ENCODE measurements at regions not wholly inside any gene's neighbourhood (a gene's known extent, or its start where the extent isn't known, plus 50 kb on each side); places are given as distances from the start of the nearest gene placed in this dataset.

DNA sequence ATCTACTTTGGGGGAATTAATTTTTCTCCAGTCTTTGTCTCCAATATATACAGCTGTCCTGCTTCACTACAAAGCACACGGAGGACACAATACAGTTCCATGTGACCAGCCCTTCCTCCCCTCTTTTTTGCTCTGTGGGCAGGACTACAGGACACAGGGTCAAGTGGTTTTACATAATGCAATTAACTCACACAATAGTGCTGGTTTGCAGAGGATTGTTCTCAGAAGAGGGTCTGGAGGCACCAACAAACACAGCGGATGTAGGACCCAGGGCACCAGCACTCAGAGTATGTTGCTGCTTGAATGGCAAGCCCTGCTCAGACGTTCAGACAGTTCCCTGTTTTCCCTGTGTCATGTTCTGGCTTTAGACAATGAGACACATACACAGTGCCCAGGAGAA is 52.0 kb upstream of the NPTX2 start:
- Histone ChIP-seq H3K36me3 (ENCODE audit: control insufficient read depth, insufficient read depth, low read length) (no peaks in the 10 kb centered on the region), H3K4me2 (ENCODE audit: low read length) (no peak overlapping the region), H2BK120ac (ENCODE audit: low read depth, low read length) (no peak overlapping the region), H3K9ac (ENCODE audit: low read length) (no peak overlapping the region), H2BK15ac (replicated peaks; ENCODE audit: low read depth) (no peak overlapping the region), H3K27me3 (ENCODE audit: insufficient read depth, low read length, poor library complexity) (no peaks in the 10 kb centered on the region), H4K8ac (ENCODE audit: low read depth, low read length) (no peak overlapping the region), H3K4me3 (ENCODE audit: low read length) (no peak overlapping the region), H3K79me1 (ENCODE audit: low read length) (no peaks in the 10 kb centered on the region), H2AK5ac (ENCODE audit: low read length) (no peak overlapping the region), H3K4me1 (ENCODE audit: control insufficient read depth, low read depth, low read length) (no peaks in the 10 kb centered on the region), H3K4ac (ENCODE audit: low read depth, low read length) (no peak overlapping the region), H3K56ac (ENCODE audit: low read length) (no peak overlapping the region), H2BK5ac (ENCODE audit: low read length) (no peak overlapping the region), H3K79me2 (ENCODE audit: control insufficient read depth, insufficient read depth, low read length) (no peaks in the 10 kb centered on the region), H4K5ac (ENCODE audit: low read length) (no peak overlapping the region), H3K18ac (ENCODE audit: low read length) (no peak overlapping the region), H3K27ac (ENCODE audit: low read depth, low read length) (no peak overlapping the region), H3K23ac (ENCODE audit: low read length) (no peak overlapping the region)
- no peak for DNase-seq
- WGBS (ENCODE audit: extremely low coverage, insufficient coverage, low lambda C conversion rate), result no CpG with 5 or more reads among the region's 3 CpGs

DNA sequence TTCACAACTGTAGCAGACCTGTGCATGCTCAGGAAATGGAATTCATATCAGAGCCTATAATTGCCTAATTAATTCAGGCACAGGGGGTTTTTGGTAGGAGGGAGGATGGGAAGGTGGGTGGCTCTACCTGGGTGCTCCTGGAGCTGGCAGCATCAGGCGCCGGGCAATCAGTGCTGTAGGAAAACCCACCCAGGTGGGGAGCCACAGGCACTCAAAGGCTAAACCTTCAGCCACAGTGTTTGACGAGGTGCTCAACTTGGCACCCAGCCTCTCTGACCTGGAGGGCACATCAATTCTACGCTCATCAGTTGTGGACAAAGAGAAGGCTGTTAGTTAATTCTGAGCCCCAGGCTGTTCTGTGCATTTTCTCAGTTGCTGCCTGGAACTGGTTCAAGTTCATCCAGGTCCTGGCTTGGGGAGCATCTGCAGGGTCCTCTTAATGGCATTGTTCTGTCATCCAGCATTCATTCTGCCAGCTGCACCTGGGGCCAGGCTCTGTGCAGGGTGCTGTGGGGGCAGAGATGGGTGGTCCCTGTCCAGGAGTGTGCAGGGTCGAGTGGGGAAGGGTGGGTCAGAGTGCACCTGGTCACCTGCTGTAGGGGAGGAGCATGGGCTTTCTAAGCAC is 54.1 kb upstream of the NPTX2 start:
- H3K23ac ChIP-seq (ENCODE audit: low read length), result no peak overlapping the region
- no peaks in the 10 kb centered on the region for H3K36me3 ChIP-seq (ENCODE audit: control insufficient read depth, insufficient read depth, low read length)
- no peak overlapping the region for H4K8ac ChIP-seq (ENCODE audit: low read depth, low read length)
- no peaks in the 10 kb centered on the region for H3K27me3 ChIP-seq (ENCODE audit: insufficient read depth, low read length, poor library complexity)
- H3K4me1 ChIP-seq (ENCODE audit: control insufficient read depth, low read depth, low read length), result no peaks in the 10 kb centered on the region
- no peak overlapping the region for H3K4me3 ChIP-seq (ENCODE audit: low read length)
- no peak overlapping the region for H3K4me2 ChIP-seq (ENCODE audit: low read length)
- no peak overlapping the region for H3K56ac ChIP-seq (ENCODE audit: low read length)
- H2AK5ac ChIP-seq (ENCODE audit: low read length), result no peak overlapping the region
- no peak for DNase-seq
- no peak overlapping the region for H3K4ac ChIP-seq (ENCODE audit: low read depth, low read length)
- H2BK15ac ChIP-seq (replicated peaks; ENCODE audit: low read depth), result no peak overlapping the region
- no peaks in the 10 kb centered on the region for H3K79me1 ChIP-seq (ENCODE audit: low read length)
- H2BK5ac ChIP-seq (ENCODE audit: low read length), result no peak overlapping the region
- no peaks in the 10 kb centered on the region for H3K79me2 ChIP-seq (ENCODE audit: control insufficient read depth, insufficient read depth, low read length)
- H3K18ac ChIP-seq (ENCODE audit: low read length), result no peak overlapping the region
- no peak overlapping the region for H4K5ac ChIP-seq (ENCODE audit: low read length)
- no peak overlapping the region for H3K27ac ChIP-seq (ENCODE audit: low read depth, low read length)
- no CpG with 5 or more reads among the region's 5 CpGs for WGBS (ENCODE audit: extremely low coverage, insufficient coverage, low lambda C conversion rate)
- H2BK120ac ChIP-seq (ENCODE audit: low read depth, low read length), result no peak overlapping the region
- H3K9ac ChIP-seq (ENCODE audit: low read length), result no peak overlapping the region

- no peak overlapping the region for H3K4ac ChIP-seq (ENCODE audit: low read depth, low read length)
- H3K36me3 ChIP-seq (ENCODE audit: control insufficient read depth, insufficient read depth, low read length), result no peaks in the 10 kb centered on the region
- H3K4me2 ChIP-seq (ENCODE audit: low read length), result no peak overlapping the region
- H2AK5ac ChIP-seq (ENCODE audit: low read length), result no peak overlapping the region
- no peaks in the 10 kb centered on the region for H3K4me1 ChIP-seq (ENCODE audit: control insufficient read depth, low read depth, low read length)
- H3K27ac ChIP-seq (ENCODE audit: low read depth, low read length), result no peak overlapping the region
- H3K79me2 ChIP-seq (ENCODE audit: control insufficient read depth, insufficient read depth, low read length), result no peaks in the 10 kb centered on the region
- no peaks in the 10 kb centered on the region for H3K79me1 ChIP-seq (ENCODE audit: low read length)
- no peak overlapping the region for H3K18ac ChIP-seq (ENCODE audit: low read length)
- H3K27me3 ChIP-seq (ENCODE audit: insufficient read depth, low read length, poor library complexity), result no peaks in the 10 kb centered on the region
- H2BK120ac ChIP-seq (ENCODE audit: low read depth, low read length), result no peak overlapping the region
- no peak overlapping the region for H3K9ac ChIP-seq (ENCODE audit: low read length)
- H3K56ac ChIP-seq (ENCODE audit: low read length), result no peak overlapping the region
- H4K5ac ChIP-seq (ENCODE audit: low read length), result no peak overlapping the region
- H3K4me3 ChIP-seq (ENCODE audit: low read length), result no peak overlapping the region
- H2BK5ac ChIP-seq (ENCODE audit: low read length), result no peak overlapping the region
- no peak overlapping the region for H3K23ac ChIP-seq (ENCODE audit: low read length)
- no peak overlapping the region for H4K8ac ChIP-seq (ENCODE audit: low read depth, low read length)
- DNase-seq, result no peak
- no peak overlapping the region for H2BK15ac ChIP-seq (replicated peaks; ENCODE audit: low read depth)
Measured at GRCh38 chr7:98562381-98562823, 54.7 kb upstream of the NPTX2 start.

- no peak overlapping the region for H2BK5ac ChIP-seq (ENCODE audit: low read length)
- no peaks in the 10 kb centered on the region for H3K4me1 ChIP-seq (ENCODE audit: control insufficient read depth, low read depth, low read length)
- no peak overlapping the region for H2AK5ac ChIP-seq (ENCODE audit: low read length)
- H3K27ac ChIP-seq (ENCODE audit: low read depth, low read length), result no peak overlapping the region
- no peak overlapping the region for H3K4me2 ChIP-seq (ENCODE audit: low read length)
- no peaks in the 10 kb centered on the region for H3K79me2 ChIP-seq (ENCODE audit: control insufficient read depth, insufficient read depth, low read length)
- no peak overlapping the region for H3K56ac ChIP-seq (ENCODE audit: low read length)
- H2BK120ac ChIP-seq (ENCODE audit: low read depth, low read length), result no peak overlapping the region
- no peak overlapping the region for H3K23ac ChIP-seq (ENCODE audit: low read length)
- no peak overlapping the region for H4K8ac ChIP-seq (ENCODE audit: low read depth, low read length)
- H4K5ac ChIP-seq (ENCODE audit: low read length), result no peak overlapping the region
- no peak overlapping the region for H3K4ac ChIP-seq (ENCODE audit: low read depth, low read length)
- H3K27me3 ChIP-seq (ENCODE audit: insufficient read depth, low read length, poor library complexity), result no peaks in the 10 kb centered on the region
- H3K18ac ChIP-seq (ENCODE audit: low read length), result no peak overlapping the region
- H3K36me3 ChIP-seq (ENCODE audit: control insufficient read depth, insufficient read depth, low read length), result no peaks in the 10 kb centered on the region
- H3K9ac ChIP-seq (ENCODE audit: low read length), result no peak overlapping the region
- H3K4me3 ChIP-seq (ENCODE audit: low read length), result no peak overlapping the region
- no CpG with 5 or more reads among the region's 3 CpGs for WGBS (ENCODE audit: extremely low coverage, insufficient coverage, low lambda C conversion rate)
- DNase-seq, result peak; percentile 57
- no peak overlapping the region for H2BK15ac ChIP-seq (replicated peaks; ENCODE audit: low read depth)
- H3K79me1 ChIP-seq (ENCODE audit: low read length), result no peaks in the 10 kb centered on the region
Measured at GRCh38 chr7:98559958-98560357, 57.1 kb upstream of the NPTX2 start.

DNA sequence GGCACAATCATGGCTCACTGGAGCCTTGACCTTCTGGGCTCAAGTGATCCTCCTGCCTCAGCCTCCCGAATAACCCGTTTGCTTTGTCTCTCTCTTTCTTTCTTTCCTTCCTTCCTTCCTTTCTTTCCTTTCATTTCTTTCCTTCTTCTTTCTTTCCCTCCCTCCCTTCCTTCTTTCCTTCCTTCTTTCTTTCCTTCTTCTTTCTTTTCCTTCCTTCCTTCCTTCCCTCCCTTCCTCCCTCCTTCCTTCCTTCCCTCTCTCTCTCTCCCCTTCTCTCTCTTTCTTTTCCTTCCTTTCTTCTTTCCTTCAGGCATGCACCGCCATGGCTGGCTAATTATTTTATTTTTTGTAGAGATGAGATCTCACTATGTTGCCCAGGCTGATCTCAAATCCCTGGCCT is 57.9 kb upstream of the NPTX2 start:
- Histone ChIP-seq H3K4me2 (ENCODE audit: low read length) (no peak overlapping the region), H4K5ac (ENCODE audit: low read length) (no peak overlapping the region), H3K18ac (ENCODE audit: low read length) (no peak overlapping the region), H3K23ac (ENCODE audit: low read length) (no peak overlapping the region), H2BK5ac (ENCODE audit: low read length) (no peak overlapping the region), H2BK120ac (ENCODE audit: low read depth, low read length) (no peak overlapping the region), H3K79me2 (ENCODE audit: control insufficient read depth, insufficient read depth, low read length) (no peaks in the 10 kb centered on the region), H3K27me3 (ENCODE audit: insufficient read depth, low read length, poor library complexity) (no peaks in the 10 kb centered on the region), H3K4me1 (ENCODE audit: control insufficient read depth, low read depth, low read length) (no peaks in the 10 kb centered on the region), H3K56ac (ENCODE audit: low read length) (no peak overlapping the region), H2BK15ac (replicated peaks; ENCODE audit: low read depth) (no peak overlapping the region), H2AK5ac (ENCODE audit: low read length) (no peak overlapping the region), H3K36me3 (ENCODE audit: control insufficient read depth, insufficient read depth, low read length) (no peaks in the 10 kb centered on the region), H4K8ac (ENCODE audit: low read depth, low read length) (no peak overlapping the region), H3K4me3 (ENCODE audit: low read length) (no peak overlapping the region), H3K9ac (ENCODE audit: low read length) (no peak overlapping the region), H3K4ac (ENCODE audit: low read depth, low read length) (no peak overlapping the region), H3K79me1 (ENCODE audit: low read length) (no peaks in the 10 kb centered on the region), H3K27ac (ENCODE audit: low read depth, low read length) (no peak overlapping the region)
- no CpG with 5 or more reads among the region's 3 CpGs for WGBS (ENCODE audit: extremely low coverage, insufficient coverage, low lambda C conversion rate)
- no peak for DNase-seq

- Histone ChIP-seq H3K4me2 (ENCODE audit: low read length) (no peak overlapping the region), H4K8ac (ENCODE audit: low read depth, low read length) (no peak overlapping the region), H3K27ac (ENCODE audit: low read depth, low read length) (no peak overlapping the region), H3K18ac (ENCODE audit: low read length) (no peak overlapping the region), H3K27me3 (ENCODE audit: insufficient read depth, low read length, poor library complexity) (no peaks in the 10 kb centered on the region), H2BK120ac (ENCODE audit: low read depth, low read length) (no peak overlapping the region), H4K5ac (ENCODE audit: low read length) (no peak overlapping the region), H2AK5ac (ENCODE audit: low read length) (no peak overlapping the region), H3K23ac (ENCODE audit: low read length) (no peak overlapping the region), H3K36me3 (ENCODE audit: control insufficient read depth, insufficient read depth, low read length) (no peaks in the 10 kb centered on the region), H3K9ac (ENCODE audit: low read length) (no peak overlapping the region), H3K4me3 (ENCODE audit: low read length) (no peak overlapping the region), H3K56ac (ENCODE audit: low read length) (no peak overlapping the region), H3K79me2 (ENCODE audit: control insufficient read depth, insufficient read depth, low read length) (no peaks in the 10 kb centered on the region), H2BK5ac (ENCODE audit: low read length) (no peak overlapping the region), H3K4ac (ENCODE audit: low read depth, low read length) (no peak overlapping the region), H3K4me1 (ENCODE audit: control insufficient read depth, low read depth, low read length) (no peaks in the 10 kb centered on the region), H3K79me1 (ENCODE audit: low read length) (no peaks in the 10 kb centered on the region), H2BK15ac (replicated peaks; ENCODE audit: low read depth) (no peak overlapping the region)
- peak; percentile 14 for DNase-seq
- WGBS (ENCODE audit: extremely low coverage, insufficient coverage, low lambda C conversion rate), result no CpG with 5 or more reads among the region's 11 CpGs
Measured at GRCh38 chr7:98557538-98558031, 59.5 kb upstream of the NPTX2 start.
